Activated CD4-positive, alpha-beta T cell treated with anti-CD3 and anti-CD28 coated beads for 48 hours (primary cell): ENCODE measurements at regions not wholly inside any gene's neighbourhood (a gene's known extent, or its start where the extent isn't known, plus 50 kb on each side); places are given as distances from the start of the nearest gene placed in this dataset.

Experiments used
- DNase-seq: peaks from one replicate; pipeline ENCODE4 v3.0.0-alpha.2; 2020

- DNase-seq, result no peak
These were observed 180.6 kb downstream of the IRS1 start for GRCh38 chr2:226618875-226619605.

GRCh38 chr2:226618544-226618874 is 181.1 kb downstream of the IRS1 start:
- no peak for DNase-seq

GRCh38 chr2:226615891-226616290 is 183.7 kb downstream of the IRS1 start:
- DNase-seq, result no peak

GRCh38 chr2:226611944-226612318 is 187.7 kb downstream of the IRS1 start:
- DNase-seq, result no peak

- DNase-seq, result no peak
These were observed 188.2 kb downstream of the IRS1 start for GRCh38 chr2:226611196-226611943.

GRCh38 chr2:226609366-226609765 is 190.3 kb downstream of the IRS1 start:
- no peak for DNase-seq

GRCh38 chr2:226608451-226608850 is 191.2 kb downstream of the IRS1 start:
- no peak for DNase-seq

GRCh38 chr2:226607379-226607778 is 192.2 kb downstream of the IRS1 start:
- no peak for DNase-seq

- DNase-seq, result no peak
These were observed 194.0 kb downstream of the IRS1 start for GRCh38 chr2:226605642-226606041.

- no peak for DNase-seq
These were observed 196.0 kb downstream of the IRS1 start for GRCh38 chr2:226603606-226604005.

- DNase-seq, result no peak
These were observed 197.5 kb downstream of the IRS1 start for GRCh38 chr2:226601881-226602662.

- no peak for DNase-seq
These were observed 198.8 kb downstream of the IRS1 start for GRCh38 chr2:226600802-226601201.

- DNase-seq, result no peak
These were observed 199.4 kb downstream of the IRS1 start for GRCh38 chr2:226600184-226600583.

GRCh38 chr2:226589043-226589442 is 210.6 kb downstream of the IRS1 start:
- no peak for DNase-seq

- DNase-seq, result no peak
These were observed 214.5 kb downstream of the IRS1 start for GRCh38 chr2:226585130-226585561.

GRCh38 chr2:226584518-226585055 is 215.0 kb downstream of the IRS1 start:
- DNase-seq, result no peak

- no peak for DNase-seq
These were observed 215.9 kb downstream of the IRS1 start for GRCh38 chr2:226583715-226584114.

- DNase-seq, result no peak
These were observed 218.0 kb downstream of the IRS1 start for GRCh38 chr2:226581661-226582060.

GRCh38 chr2:226581004-226581403 is 218.6 kb downstream of the IRS1 start:
- no peak for DNase-seq

GRCh38 chr2:226580403-226580802 is 219.2 kb downstream of the IRS1 start:
- no peak for DNase-seq

- DNase-seq, result no peak
These were observed 220.1 kb downstream of the IRS1 start for GRCh38 chr2:226579519-226579918.

- no peak for DNase-seq
These were observed 220.7 kb downstream of the IRS1 start for GRCh38 chr2:226578879-226579278.

GRCh38 chr2:226578373-226578772 is 221.2 kb downstream of the IRS1 start:
- no peak for DNase-seq

- DNase-seq, result no peak
These were observed 223.7 kb downstream of the IRS1 start for GRCh38 chr2:226575928-226576327.
